ENCODE measurements at regions not wholly inside any gene's neighbourhood (a gene's known extent, or its start where the extent isn't known, plus 50 kb on each side); places are given as distances from the start of the nearest gene placed in this dataset.

GRCh38 chr4:29311247-29311646 lies 1408.9 kb upstream of the PCDH7 start:
- ChIA-PET POLR2A (no interaction called here), CTCF (no interaction called here)
- TF ChIP-seq FOXK2 (IDR thresholded peaks at IDR 0.05) (no peak), HDGF (IDR thresholded peaks at IDR 0.05; ENCODE audit: borderline replicate concordance) (no peak), CTBP1 (IDR thresholded peaks at IDR 0.05; ENCODE audit: borderline replicate concordance) (no peak), FOXA1 (IDR thresholded peaks at IDR 0.05) (no peak), SP1 (IDR thresholded peaks at IDR 0.05) (no peak), PKNOX1 (IDR thresholded peaks at IDR 0.05) (no peak), LEF1 (IDR thresholded peaks at IDR 0.05; ENCODE audit: borderline replicate concordance) (no peak), FOXM1 (IDR thresholded peaks at IDR 0.05; ENCODE audit: borderline replicate concordance) (no peak), ELF4 (IDR thresholded peaks at IDR 0.05) (no peak), ZNF384 (IDR thresholded peaks at IDR 0.05) (no peak), L3MBTL2 (conservative IDR thresholded peaks at IDR 0.05) (no peak), SUZ12 (IDR thresholded peaks at IDR 0.05) (no peak), NFRKB (IDR thresholded peaks at IDR 0.05) (no peak), TARDBP (IDR thresholded peaks at IDR 0.05) (no peak)
- no peak for DNase-seq (ENCODE audit: extremely low spot score)

- ChIA-PET POLR2A (no interaction called here), CTCF (no interaction called here)
- TF ChIP-seq CTBP1 (IDR thresholded peaks at IDR 0.05; ENCODE audit: borderline replicate concordance) (no peak), TARDBP (IDR thresholded peaks at IDR 0.05) (no peak), L3MBTL2 (conservative IDR thresholded peaks at IDR 0.05) (no peak), ZNF384 (IDR thresholded peaks at IDR 0.05) (no peak), SP1 (IDR thresholded peaks at IDR 0.05) (no peak), NFRKB (IDR thresholded peaks at IDR 0.05) (no peak), ELF4 (IDR thresholded peaks at IDR 0.05) (no peak), PKNOX1 (IDR thresholded peaks at IDR 0.05) (no peak), SUZ12 (IDR thresholded peaks at IDR 0.05) (no peak)
- no peak for DNase-seq (ENCODE audit: extremely low spot score)
These were observed 1400.4 kb upstream of the PCDH7 start for GRCh38 chr4:29319663-29320340.

DNA sequence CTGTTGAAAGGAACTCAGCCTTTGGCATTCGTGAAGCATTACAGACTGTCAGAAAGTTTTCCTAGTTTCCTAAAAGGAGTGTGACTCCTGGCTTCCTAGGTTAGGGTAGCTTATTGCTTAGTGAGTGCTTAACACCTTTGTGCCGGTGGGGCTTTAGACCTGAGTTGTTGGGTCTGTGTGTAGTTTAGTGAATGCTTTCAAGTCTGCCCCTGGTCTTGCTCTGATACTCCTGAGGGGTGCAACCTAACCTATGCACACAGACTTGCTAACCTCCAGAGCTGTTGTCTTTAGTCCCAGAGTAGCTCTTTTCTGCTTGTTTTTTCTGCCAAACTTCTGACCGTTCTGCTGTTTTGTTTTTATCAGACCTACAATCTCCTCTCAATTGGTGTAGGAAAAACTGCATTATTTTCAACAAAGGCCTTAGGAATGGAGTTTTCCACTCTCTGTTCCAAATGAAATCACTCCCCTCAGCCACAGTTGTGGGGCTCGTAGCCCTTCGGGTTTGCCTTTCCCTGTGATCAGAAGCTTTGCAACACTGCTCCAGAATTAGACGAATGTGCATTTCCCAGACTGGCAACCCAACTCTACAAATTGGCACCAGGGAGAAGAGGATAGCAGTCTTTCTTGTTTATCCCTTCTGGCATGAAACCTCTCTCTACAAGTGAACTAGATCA lies 1399.1 kb upstream of the PCDH7 start:
- TF ChIP-seq LEF1 (IDR thresholded peaks at IDR 0.05; ENCODE audit: borderline replicate concordance) (no peak), NFRKB (IDR thresholded peaks at IDR 0.05) (no peak), TARDBP (IDR thresholded peaks at IDR 0.05) (no peak), L3MBTL2 (conservative IDR thresholded peaks at IDR 0.05) (no peak), HDGF (IDR thresholded peaks at IDR 0.05; ENCODE audit: borderline replicate concordance) (no peak), FOXK2 (IDR thresholded peaks at IDR 0.05) (no peak), PKNOX1 (IDR thresholded peaks at IDR 0.05) (no peak), FOXM1 (IDR thresholded peaks at IDR 0.05; ENCODE audit: borderline replicate concordance) (no peak), SUZ12 (IDR thresholded peaks at IDR 0.05) (no peak), ARNT (IDR thresholded peaks at IDR 0.05) (no peak), CTBP1 (IDR thresholded peaks at IDR 0.05; ENCODE audit: borderline replicate concordance) (no peak), BHLHE40 (IDR thresholded peaks at IDR 0.05; ENCODE audit: borderline replicate concordance) (no peak), ZNF384 (IDR thresholded peaks at IDR 0.05) (no peak), SP1 (IDR thresholded peaks at IDR 0.05) (no peak), ELF4 (IDR thresholded peaks at IDR 0.05) (no peak), FOXA1 (IDR thresholded peaks at IDR 0.05) (no peak)
- ChIA-PET CTCF (no interaction called here), POLR2A (no interaction called here)
- DNase-seq (ENCODE audit: extremely low spot score), result no peak

DNA sequence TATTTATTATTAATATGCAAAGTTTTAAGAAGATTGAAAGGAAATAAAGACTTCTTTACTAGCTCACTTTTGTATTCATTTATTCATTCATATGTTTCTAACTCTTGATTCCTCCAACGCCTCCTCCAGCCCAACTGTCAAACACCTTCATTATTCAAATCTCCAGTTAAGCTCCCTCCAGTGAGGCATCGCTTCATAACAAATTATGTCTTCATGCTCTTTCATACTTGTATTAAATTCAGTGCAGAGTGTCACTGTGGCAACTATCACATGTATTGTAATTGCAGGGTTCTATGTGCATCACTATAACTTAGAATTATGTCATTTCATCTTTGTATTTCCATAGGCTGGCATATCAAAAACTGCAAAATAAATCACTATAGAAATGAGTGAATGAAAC lies 1394.2 kb upstream of the PCDH7 start:
- no peak for DNase-seq (ENCODE audit: extremely low spot score)
- no peak for TF ChIP-seq SUZ12 (IDR thresholded peaks at IDR 0.05)
- TF ChIP-seq TARDBP (IDR thresholded peaks at IDR 0.05), result no peak
- TF ChIP-seq BHLHE40 (IDR thresholded peaks at IDR 0.05; ENCODE audit: borderline replicate concordance), result no peak
- no peak for TF ChIP-seq ELF4 (IDR thresholded peaks at IDR 0.05)
- no peak for TF ChIP-seq CTBP1 (IDR thresholded peaks at IDR 0.05; ENCODE audit: borderline replicate concordance)
- no peak for TF ChIP-seq FOXK2 (IDR thresholded peaks at IDR 0.05)
- TF ChIP-seq PKNOX1 (IDR thresholded peaks at IDR 0.05), result no peak
- TF ChIP-seq FOXA1 (IDR thresholded peaks at IDR 0.05), result no peak
- no peak for TF ChIP-seq FOXM1 (IDR thresholded peaks at IDR 0.05; ENCODE audit: borderline replicate concordance)
- no peak for TF ChIP-seq ARNT (IDR thresholded peaks at IDR 0.05)
- no peak for TF ChIP-seq ZNF384 (IDR thresholded peaks at IDR 0.05)
- POLR2A ChIA-PET, result no interaction called here
- CTCF ChIA-PET, result no interaction called here

DNA sequence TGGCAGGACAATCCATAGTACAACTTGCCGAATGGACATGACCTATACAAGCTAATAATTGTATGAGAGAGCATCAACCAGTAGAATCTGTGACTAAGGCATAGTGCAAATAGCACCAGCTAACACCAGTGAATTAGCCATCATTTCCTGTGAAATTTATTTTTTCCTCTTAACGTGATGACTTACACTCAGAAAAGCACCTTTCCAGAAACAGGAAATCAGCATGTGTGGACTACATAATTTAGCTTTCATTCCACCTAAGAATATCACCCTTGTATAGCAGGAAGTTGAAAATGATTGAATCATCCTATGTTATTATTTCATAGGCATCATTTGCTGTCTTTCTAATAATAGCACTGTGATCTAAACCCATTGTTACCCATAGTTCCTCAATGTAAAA lies 1393.4 kb upstream of the PCDH7 start:
- TF ChIP-seq NFRKB (IDR thresholded peaks at IDR 0.05) (no peak), HDGF (IDR thresholded peaks at IDR 0.05; ENCODE audit: borderline replicate concordance) (no peak), FOXK2 (IDR thresholded peaks at IDR 0.05) (no peak), PKNOX1 (IDR thresholded peaks at IDR 0.05) (no peak), FOXM1 (IDR thresholded peaks at IDR 0.05; ENCODE audit: borderline replicate concordance) (no peak), LEF1 (IDR thresholded peaks at IDR 0.05; ENCODE audit: borderline replicate concordance) (no peak), FOXA1 (IDR thresholded peaks at IDR 0.05) (no peak), SP1 (IDR thresholded peaks at IDR 0.05) (no peak), SUZ12 (IDR thresholded peaks at IDR 0.05) (no peak), ZNF384 (IDR thresholded peaks at IDR 0.05) (no peak), BHLHE40 (IDR thresholded peaks at IDR 0.05; ENCODE audit: borderline replicate concordance) (no peak), ELF4 (IDR thresholded peaks at IDR 0.05) (no peak), TARDBP (IDR thresholded peaks at IDR 0.05) (no peak), CTBP1 (IDR thresholded peaks at IDR 0.05; ENCODE audit: borderline replicate concordance) (no peak), L3MBTL2 (conservative IDR thresholded peaks at IDR 0.05) (no peak), ARNT (IDR thresholded peaks at IDR 0.05) (no peak)
- POLR2A ChIA-PET, result no interaction called here
- CTCF ChIA-PET, result no interaction called here
- no peak for DNase-seq (ENCODE audit: extremely low spot score)

All from HEK293T (cell line).